NT2/D1 (cell line): ENCODE measurements at regions not wholly inside any gene's neighbourhood (a gene's known extent, or its start where the extent isn't known, plus 50 kb on each side); places are given as distances from the start of the nearest gene placed in this dataset.

ENCODE experiments used
- SUZ12 ChIP-seq: IDR thresholded peaks from 2 replicates; pipeline ENCODE4 v1.6.1; 2011; ENCODE audit not compliant: insufficient read length, insufficient read depth; ENCODE audit errors: extremely low read depth
- YY1 ChIP-seq: IDR thresholded peaks from 2 replicates; pipeline ENCODE4 v1.6.1; 2011; ENCODE audit not compliant: insufficient read length, insufficient read depth
- ZNF274 ChIP-seq: IDR thresholded peaks from 2 replicates; pipeline ENCODE4 v1.6.1; 2011; ENCODE audit warnings: mild to moderate bottlenecking, low read depth, low read length

- no peak for TF ChIP-seq SUZ12
- TF ChIP-seq YY1: no peak
- TF ChIP-seq ZNF274: no peak
Observed at GRCh38 chr2:144695657-144696056, 175.7 kb upstream of the ZEB2 start.
